LNCaP clone FGC (cell line): ENCODE measurements at regions not wholly inside any gene's neighbourhood (a gene's known extent, or its start where the extent isn't known, plus 50 kb on each side); places are given as distances from the start of the nearest gene placed in this dataset.
"Not testable (repeated sequence)": the region's sequence is repeated elsewhere in the genome, so short reads cannot be mapped to it uniquely, and the experiment has no call there.

Source experiments
- DNase-seq: peaks from one replicate; pipeline ENCODE4 v3.0.0-alpha.2; 2011; ENCODE audit warnings: low read depth
- H3K4me3 ChIP-seq: 2 replicates; pipeline ENCODE4 v1.5.1; 2011; ENCODE audit warnings: mild to moderate bottlenecking, low read depth, low read length, control low read depth
- CTCF ChIP-seq: IDR thresholded peaks from 2 replicates; pipeline ENCODE4 v1.5.1; 2012; ENCODE audit warnings: mild to moderate bottlenecking; ENCODE audit not compliant: control insufficient read depth, insufficient read depth; ENCODE audit errors: extremely low read depth

- DNase-seq = no peak
- H3K4me3 ChIP-seq = no peak overlapping the region
- no peak for TF ChIP-seq CTCF
Measured at GRCh38 chr12:17571047-17571446, 518.9 kb downstream of the RERGL start.

- not testable (repeated sequence) for H3K4me3 ChIP-seq, DNase-seq
Measured at GRCh38 chr12:17564630-17565029, 525.4 kb downstream of the RERGL start.

- no peak for TF ChIP-seq CTCF
- no peak overlapping the region for H3K4me3 ChIP-seq
- DNase-seq = no peak
Measured at GRCh38 chr12:17550011-17550410, 540.0 kb downstream of the RERGL start.

- no peak for DNase-seq
- no peak for TF ChIP-seq CTCF
- H3K4me3 ChIP-seq = no peak overlapping the region
Measured at GRCh38 chr12:17540921-17541320, 549.1 kb downstream of the RERGL start.

GRCh38 chr12:17528394-17528793 lies 561.6 kb downstream of the RERGL start:
- TF ChIP-seq CTCF = no peak
- no peak for DNase-seq
- H3K4me3 ChIP-seq = no peak overlapping the region

- no peak for TF ChIP-seq CTCF
- DNase-seq = no peak
- no peak overlapping the region for H3K4me3 ChIP-seq
Measured at GRCh38 chr12:17527021-17527420, 563.0 kb downstream of the RERGL start.

GRCh38 chr12:17511369-17511768 lies 578.6 kb downstream of the RERGL start:
- TF ChIP-seq CTCF = no peak
- DNase-seq = no peak

GRCh38 chr12:17507336-17507735 lies 582.7 kb downstream of the RERGL start:
- no peak for TF ChIP-seq CTCF
- no peak for DNase-seq
- H3K4me3 ChIP-seq = no peak overlapping the region

More at GRCh38 chr12:17511369-17511768, 578.6 kb downstream of the RERGL start:
- H3K4me3 ChIP-seq = no peak overlapping the region
